ENCODE measurements at regions not wholly inside any gene's neighbourhood (a gene's known extent, or its start where the extent isn't known, plus 50 kb on each side); places are given as distances from the start of the nearest gene placed in this dataset.

GRCh38 chr4:12827966-12828365, 656.2 kb downstream of the RAB28 start:
- DNase-seq = no peak

DNA sequence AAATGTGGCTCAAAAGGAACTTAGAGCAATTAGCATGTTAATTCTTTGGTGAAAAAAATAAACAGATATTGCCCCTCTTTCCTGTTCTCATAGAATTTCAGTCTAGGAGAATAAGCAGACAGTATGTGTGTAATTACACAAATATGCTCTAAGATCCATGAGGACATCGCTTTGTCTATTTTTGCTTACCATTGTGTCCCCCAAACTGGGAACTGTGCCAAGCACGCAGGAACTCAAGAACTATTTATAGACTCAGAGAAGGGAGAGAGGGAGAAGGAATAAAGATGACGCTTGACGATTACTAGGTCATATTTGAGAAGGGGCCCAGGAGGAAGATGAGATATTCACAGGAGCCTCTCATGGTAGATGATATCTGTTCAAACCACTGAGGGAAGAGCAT, 692.6 kb downstream of the RAB28 start:
- DNase-seq = peak; percentile 39

- no peak for DNase-seq
These were observed 696.9 kb downstream of the RAB28 start for GRCh38 chr4:12787261-12787660.

- DNase-seq = no peak
These were observed 705.4 kb downstream of the RAB28 start for GRCh38 chr4:12778706-12779105.

DNA sequence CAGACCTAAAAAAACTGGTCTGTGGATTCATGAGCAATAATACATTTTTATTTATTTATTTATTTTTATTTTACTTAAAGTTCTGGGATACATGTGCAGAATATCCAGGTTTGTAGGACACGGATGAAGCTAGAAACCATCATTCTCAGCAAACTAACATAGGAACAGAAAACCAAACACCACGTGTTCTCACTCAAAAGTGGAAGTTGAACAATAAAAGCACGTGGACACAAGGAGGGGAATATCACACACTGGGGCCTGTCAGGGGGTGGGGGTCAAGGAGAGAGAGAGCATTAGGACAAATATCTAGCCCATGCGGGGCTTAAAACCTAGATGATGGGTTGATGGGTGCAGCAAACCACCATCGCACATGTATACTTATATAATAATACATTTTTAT, 705.9 kb downstream of the RAB28 start:
- DNase-seq = no peak

DNA sequence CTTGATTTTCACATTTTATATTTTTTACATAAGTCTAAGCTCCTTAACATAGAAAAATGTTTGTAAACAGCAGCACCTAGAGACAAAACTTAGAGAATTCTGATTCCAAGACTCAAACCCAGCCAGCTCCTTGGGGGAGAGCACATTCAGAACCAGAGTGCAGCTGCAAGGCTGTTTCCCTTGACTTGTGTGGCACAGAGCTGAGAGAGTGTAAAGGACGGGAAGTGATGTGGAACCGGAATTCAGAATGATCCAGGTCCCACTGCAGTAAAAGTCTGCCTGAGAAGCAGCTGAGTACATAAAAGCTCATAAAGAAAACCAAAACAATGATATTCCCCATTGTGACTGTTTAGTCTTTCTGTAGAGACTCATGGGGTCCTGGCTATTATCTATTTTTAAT, 713.8 kb downstream of the RAB28 start:
- peak; percentile 79 for DNase-seq

DNA sequence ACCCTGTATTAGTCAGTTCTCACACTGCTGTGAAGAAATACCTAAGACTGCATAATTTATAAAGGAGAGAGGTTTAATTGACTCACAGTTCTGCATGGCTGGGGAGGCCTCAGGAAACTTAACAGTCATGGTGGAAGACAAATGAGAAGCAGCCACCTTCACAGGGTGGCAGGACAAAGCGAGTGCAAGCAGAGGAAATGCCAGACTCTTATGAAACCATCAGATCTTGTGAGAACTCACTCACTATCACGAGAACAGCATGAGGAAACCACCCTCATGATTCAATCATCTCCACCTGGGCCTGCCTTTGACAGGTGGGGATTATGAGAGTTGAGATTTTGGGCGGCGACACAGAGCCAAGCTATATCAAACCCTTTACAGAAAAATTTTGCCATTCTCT, 722.4 kb downstream of the RAB28 start:
- DNase-seq = no peak

GRCh38 chr4:12747154-12747553, 737.0 kb downstream of the RAB28 start:
- no peak for DNase-seq

- no peak for DNase-seq
These were observed 737.9 kb downstream of the RAB28 start for GRCh38 chr4:12746221-12746620.

- DNase-seq = no peak
These were observed 749.6 kb downstream of the RAB28 start for GRCh38 chr4:12734586-12734985.

DNA sequence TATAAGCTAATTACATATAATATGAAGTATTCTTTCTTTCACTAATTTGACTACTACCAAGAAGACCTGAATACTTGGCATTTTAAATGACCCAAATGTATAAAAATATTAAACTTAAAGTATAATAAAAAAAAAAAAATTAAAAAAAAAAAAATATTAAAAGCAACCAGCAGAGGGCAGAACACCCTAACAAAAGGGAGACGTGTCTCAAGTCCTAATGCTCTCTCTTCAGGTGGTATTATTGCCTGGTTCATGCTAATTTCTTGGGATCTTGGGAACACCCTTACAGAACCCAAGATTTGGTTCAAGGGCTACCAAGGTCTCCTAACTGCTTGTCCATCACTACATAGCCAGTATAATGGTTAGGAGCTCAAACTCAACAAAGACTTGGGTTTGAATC, 754.8 kb downstream of the RAB28 start:
- DNase-seq = peak; percentile 75

DNA sequence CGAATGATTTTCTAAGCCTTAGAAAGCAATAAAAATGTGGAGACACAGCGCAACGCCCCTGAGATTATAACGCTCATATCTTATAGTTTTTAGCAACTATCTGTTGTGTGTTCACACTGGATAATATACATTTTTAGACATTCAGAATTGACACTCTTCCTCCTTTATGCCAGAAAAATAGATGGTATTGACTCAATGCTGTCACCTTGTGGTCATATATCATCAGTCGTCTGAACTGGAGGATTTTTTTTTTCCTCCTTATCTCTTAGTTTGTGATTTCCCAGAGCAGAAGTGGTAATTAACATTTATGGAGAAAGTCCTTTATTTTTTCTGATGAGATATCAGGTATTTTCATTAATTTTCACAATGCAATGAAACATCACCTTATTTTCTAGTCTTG, 759.6 kb downstream of the RAB28 start:
- DNase-seq = peak; percentile 73

DNA sequence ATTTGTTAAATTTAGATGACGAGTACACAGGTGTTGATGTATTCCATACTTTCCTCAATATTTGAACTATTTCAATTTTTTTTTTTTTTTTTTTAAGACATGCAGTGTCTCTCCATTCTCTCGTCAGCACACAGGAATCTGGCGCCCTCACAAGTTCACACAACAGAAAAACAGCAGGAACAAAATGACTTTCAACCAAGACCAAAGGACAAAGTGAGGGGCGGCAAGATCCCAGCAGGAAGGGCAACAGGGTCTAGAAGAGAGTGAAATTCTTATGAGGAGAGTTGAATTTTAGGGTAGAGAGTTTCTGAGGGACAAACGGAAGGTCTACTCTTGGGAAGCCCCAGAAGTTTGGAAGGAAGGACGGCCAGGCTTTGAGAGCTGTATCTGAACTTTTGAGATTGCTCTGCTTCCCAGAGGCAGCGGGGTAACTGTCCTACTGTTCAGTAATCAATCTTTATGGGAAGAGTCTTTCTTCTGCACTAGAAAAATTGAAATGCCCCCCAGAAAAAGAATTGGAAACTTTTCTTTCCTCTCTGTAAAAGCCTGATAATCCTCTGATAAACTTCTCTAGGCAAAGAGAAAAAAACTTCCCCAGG, 760.2 kb downstream of the RAB28 start:
- DNase-seq = peak; percentile 34

- no peak for DNase-seq
These were observed 767.2 kb downstream of the RAB28 start for GRCh38 chr4:12716896-12717295.

- DNase-seq = no peak
These were observed 771.3 kb downstream of the RAB28 start for GRCh38 chr4:12712648-12713339.

GRCh38 chr4:12707381-12708175, 776.6 kb downstream of the RAB28 start:
- DNase-seq = no peak

DNA sequence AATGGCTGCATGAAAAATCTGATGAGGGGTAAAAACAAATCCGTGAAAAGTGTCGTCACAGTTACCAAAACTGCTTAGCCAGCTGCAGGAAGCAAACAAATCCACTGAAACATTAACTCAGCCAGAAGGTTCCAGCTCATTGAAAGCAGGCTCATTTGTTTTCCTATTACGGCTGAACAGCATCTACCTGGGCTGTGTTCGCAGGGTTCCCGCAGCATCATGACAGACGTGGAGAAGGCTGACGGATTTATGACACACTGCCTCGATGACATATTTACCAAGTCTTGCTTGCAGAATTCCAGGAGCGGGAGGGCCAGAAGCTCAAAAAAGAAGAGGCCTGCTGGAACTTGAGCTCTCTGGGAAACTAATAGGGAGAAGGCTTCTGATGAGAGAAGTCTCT, 781.1 kb downstream of the RAB28 start:
- peak; percentile 78 for DNase-seq

GRCh38 chr4:12701384-12701783, 782.8 kb downstream of the RAB28 start:
- DNase-seq = no peak

DNA sequence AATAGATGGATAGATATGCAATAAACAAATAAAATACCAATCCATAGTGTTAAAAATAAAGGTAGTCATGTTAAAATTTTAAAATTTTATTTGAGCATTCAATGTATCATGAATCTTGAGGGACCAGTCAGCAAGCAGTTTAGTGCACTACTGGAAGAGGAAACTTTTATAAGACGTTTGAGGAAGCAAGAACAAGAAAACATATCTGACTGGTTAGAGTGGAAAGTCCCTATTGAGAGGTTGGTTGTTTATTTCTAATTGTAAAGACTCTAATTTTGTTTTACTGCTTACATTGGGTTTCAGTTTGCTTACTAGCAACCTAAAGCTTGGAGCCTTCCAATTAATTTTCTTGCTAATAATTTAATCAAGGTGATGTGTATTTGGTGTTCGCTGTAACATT, 786.2 kb downstream of the RAB28 start:
- no peak for DNase-seq

GRCh38 chr4:12692815-12693214, 791.3 kb downstream of the RAB28 start:
- DNase-seq = no peak

GRCh38 chr4:12691168-12691567, 793.0 kb downstream of the RAB28 start:
- DNase-seq = no peak

DNA sequence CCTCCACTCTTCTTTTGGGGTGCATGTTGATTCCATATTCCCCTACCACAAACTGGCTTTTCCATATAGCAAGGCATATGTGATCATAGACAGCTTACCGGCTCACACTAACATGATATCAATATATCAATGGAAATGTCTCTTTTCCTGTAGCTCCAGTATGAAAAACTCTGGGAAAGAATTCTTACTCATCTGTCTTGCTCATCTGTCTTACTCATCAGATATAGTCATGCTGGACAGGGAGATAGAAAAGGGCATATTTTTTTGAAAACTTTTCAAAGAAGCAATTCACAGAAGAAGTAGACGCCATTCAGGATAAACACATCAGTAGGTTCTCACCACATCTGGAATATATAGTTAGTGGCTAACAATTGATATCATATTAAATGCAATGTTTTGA, 794.7 kb downstream of the RAB28 start:
- DNase-seq = no peak

DNA sequence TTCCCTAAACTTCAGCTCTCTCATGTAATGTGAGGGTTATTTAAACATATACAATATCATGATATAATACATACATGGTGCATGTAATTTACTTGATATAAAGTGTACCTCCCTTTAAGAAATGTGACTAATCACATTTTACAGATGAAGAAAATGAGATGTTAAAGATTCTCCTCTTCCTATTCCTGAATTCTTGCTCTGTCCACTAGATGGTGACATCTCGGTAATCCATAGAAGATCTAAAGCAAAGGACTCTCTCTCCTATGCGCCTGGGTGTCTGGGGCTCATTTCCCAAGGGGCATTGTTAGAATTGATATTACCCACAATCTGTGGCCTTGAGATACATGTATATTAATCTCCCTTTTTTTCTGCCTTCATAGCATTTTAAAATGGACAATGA, 804.9 kb downstream of the RAB28 start:
- DNase-seq = peak; percentile 68

DNA sequence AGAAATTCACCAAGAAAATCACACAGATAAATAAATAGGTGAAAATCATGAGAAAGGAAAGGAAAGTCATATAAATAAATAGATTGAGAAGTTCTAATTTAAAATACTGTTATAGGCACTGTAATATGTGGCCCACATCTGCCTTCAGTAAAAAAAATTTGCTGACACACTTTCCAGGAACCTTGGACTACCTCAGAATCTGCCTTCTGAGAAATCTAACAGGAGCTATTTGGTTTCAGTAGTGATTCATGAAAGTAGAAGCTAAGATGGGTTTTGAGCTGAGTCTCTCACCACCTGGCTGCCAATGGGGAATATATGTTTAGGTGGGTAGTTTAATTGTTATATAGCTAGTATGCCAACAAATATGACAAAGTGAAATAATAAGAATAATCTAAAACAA, 810.0 kb downstream of the RAB28 start:
- DNase-seq = no peak

Data from DMS53 (cell line).